NCI-H146 treated with DMSO at 0.1 percent for 48 hours (cell line): ENCODE measurements at regions not wholly inside any gene's neighbourhood (a gene's known extent, or its start where the extent isn't known, plus 50 kb on each side); places are given as distances from the start of the nearest gene placed in this dataset.

Source experiments
- DNase-seq: peaks from one replicate; lab custom pipeline; 2025; ENCODE audit not compliant: unreplicated experiment; lab: John Stamatoyannopoulos, UW

GRCh38 chr9:690517-691111 is 150.9 kb upstream of the DMRT1 start:
- no peak for DNase-seq

- no peak for DNase-seq
Measured at GRCh38 chr9:691825-692400, 149.6 kb upstream of the DMRT1 start.

GRCh38 chr9:692636-693129 is 148.8 kb upstream of the DMRT1 start:
- DNase-seq = no peak

- DNase-seq = no peak
Measured at GRCh38 chr9:693201-694091, 148.1 kb upstream of the DMRT1 start.

GRCh38 chr9:694092-694402 is 147.4 kb upstream of the DMRT1 start:
- DNase-seq = no peak

GRCh38 chr9:694403-695154 is 146.9 kb upstream of the DMRT1 start:
- DNase-seq = no peak

GRCh38 chr9:695252-695651 is 146.2 kb upstream of the DMRT1 start:
- no peak for DNase-seq

GRCh38 chr9:696332-697323 is 144.9 kb upstream of the DMRT1 start:
- DNase-seq = no peak

- DNase-seq = no peak
Measured at GRCh38 chr9:698276-698675, 143.2 kb upstream of the DMRT1 start.

GRCh38 chr9:698954-699353 is 142.5 kb upstream of the DMRT1 start:
- no peak for DNase-seq

GRCh38 chr9:699396-699795 is 142.1 kb upstream of the DMRT1 start:
- DNase-seq = no peak

GRCh38 chr9:700365-701282 is 140.9 kb upstream of the DMRT1 start:
- DNase-seq = no peak

GRCh38 chr9:703392-703791 is 138.1 kb upstream of the DMRT1 start:
- no peak for DNase-seq

GRCh38 chr9:706073-706472 is 135.4 kb upstream of the DMRT1 start:
- no peak for DNase-seq

- DNase-seq = no peak
Measured at GRCh38 chr9:706606-707459, 134.7 kb upstream of the DMRT1 start.

- no peak for DNase-seq
Measured at GRCh38 chr9:708182-708550, 133.3 kb upstream of the DMRT1 start.

- no peak for DNase-seq
Measured at GRCh38 chr9:708551-709432, 132.7 kb upstream of the DMRT1 start.
